ENCODE measurements at regions not wholly inside any gene's neighbourhood (a gene's known extent, or its start where the extent isn't known, plus 50 kb on each side); places are given as distances from the start of the nearest gene placed in this dataset.

- DNase-seq (ENCODE audit: low spot score) = no peak
These were observed 266.7 kb upstream of the KLF6 start for GRCh38 chr10:4051641-4052151.

GRCh38 chr10:4051011-4051640 lies 266.1 kb upstream of the KLF6 start:
- DNase-seq (ENCODE audit: low spot score) = peak; percentile 50

GRCh38 chr10:4050061-4050460 lies 265.1 kb upstream of the KLF6 start:
- no peak for DNase-seq (ENCODE audit: low spot score)

- DNase-seq (ENCODE audit: low spot score) = no peak
These were observed 264.3 kb upstream of the KLF6 start for GRCh38 chr10:4049348-4049747.

GRCh38 chr10:4048236-4048864 lies 263.3 kb upstream of the KLF6 start:
- DNase-seq (ENCODE audit: low spot score) = no peak

GRCh38 chr10:4046712-4047354 lies 261.8 kb upstream of the KLF6 start:
- no peak for DNase-seq (ENCODE audit: low spot score)

- DNase-seq (ENCODE audit: low spot score) = no peak
These were observed 261.0 kb upstream of the KLF6 start for GRCh38 chr10:4046030-4046429.

- no peak for DNase-seq (ENCODE audit: low spot score)
These were observed 259.1 kb upstream of the KLF6 start for GRCh38 chr10:4043897-4044665.

- no peak for DNase-seq (ENCODE audit: low spot score)
These were observed 256.6 kb upstream of the KLF6 start for GRCh38 chr10:4041635-4042034.

- no peak for DNase-seq (ENCODE audit: low spot score)
These were observed 253.0 kb upstream of the KLF6 start for GRCh38 chr10:4038000-4038399.

- no peak for DNase-seq (ENCODE audit: low spot score)
These were observed 250.6 kb upstream of the KLF6 start for GRCh38 chr10:4035599-4035945.

GRCh38 chr10:4034907-4035598 lies 250.0 kb upstream of the KLF6 start:
- DNase-seq (ENCODE audit: low spot score) = peak; percentile 57

- no peak for DNase-seq (ENCODE audit: low spot score)
These were observed 248.4 kb upstream of the KLF6 start for GRCh38 chr10:4033341-4033896.

GRCh38 chr10:4029866-4030265 lies 244.9 kb upstream of the KLF6 start:
- DNase-seq (ENCODE audit: low spot score) = no peak

GRCh38 chr10:4028854-4029583 lies 244.0 kb upstream of the KLF6 start:
- DNase-seq (ENCODE audit: low spot score) = no peak

GRCh38 chr10:4028027-4028471 lies 243.0 kb upstream of the KLF6 start:
- no peak for DNase-seq (ENCODE audit: low spot score)

- DNase-seq (ENCODE audit: low spot score) = no peak
These were observed 240.3 kb upstream of the KLF6 start for GRCh38 chr10:4025339-4025738.

- peak; percentile 51 for DNase-seq (ENCODE audit: low spot score)
These were observed 239.7 kb upstream of the KLF6 start for GRCh38 chr10:4024516-4025245.

- no peak for DNase-seq (ENCODE audit: low spot score)
These were observed 239.0 kb upstream of the KLF6 start for GRCh38 chr10:4024027-4024426.

GRCh38 chr10:4022473-4022872 lies 237.5 kb upstream of the KLF6 start:
- no peak for DNase-seq (ENCODE audit: low spot score)
